ENCODE measurements at regions not wholly inside any gene's neighbourhood (a gene's known extent, or its start where the extent isn't known, plus 50 kb on each side); places are given as distances from the start of the nearest gene placed in this dataset.

GRCh38 chr13:84910423-84910822, 888.8 kb downstream of the SLITRK6 start:
- no peak for TF ChIP-seq CTCF (conservative IDR thresholded peaks at IDR 0.05; ENCODE audit: low read depth, low read length)
- TF ChIP-seq EZH2 (IDR thresholded peaks at IDR 0.05; ENCODE audit: borderline replicate concordance, low read depth, low read length, poor library complexity, severe bottlenecking), result no peak
